ENCODE measurements at regions not wholly inside any gene's neighbourhood (a gene's known extent, or its start where the extent isn't known, plus 50 kb on each side); places are given as distances from the start of the nearest gene placed in this dataset.

- Histone ChIP-seq H2BK12ac (ENCODE audit: low read length) (no peak overlapping the region), H2BK120ac (ENCODE audit: low read depth, low read length) (no peak overlapping the region), H3K23ac (ENCODE audit: low read depth, low read length, poor library complexity) (no peak overlapping the region), H3K4ac (ENCODE audit: low read length) (no peak overlapping the region), H2BK15ac (ENCODE audit: low read length) (no peak overlapping the region), H2AFZ (ENCODE audit: low read length) (no peak overlapping the region), H3K27ac (replicated peaks; ENCODE audit: low read length) (no peak overlapping the region), H2AK5ac (ENCODE audit: low read depth, low read length) (no peak overlapping the region), H3K9ac (ENCODE audit: low read depth, low read length, poor library complexity) (no peak overlapping the region), H3K27me3 (ENCODE audit: control insufficient read depth in 3 of 3, insufficient read depth in 3 of 3, low read depth in 1 of 3, low read length in 3 of 3) (no peaks in the 10 kb centered on the region), H3K14ac (ENCODE audit: low read length) (no peak overlapping the region), H3K4me1 (ENCODE audit: control insufficient read depth in 2 of 2, insufficient read depth in 1 of 2, low read depth in 1 of 2, low read length in 2 of 2) (no peaks in the 10 kb centered on the region), H3K79me1 (ENCODE audit: low read depth, low read length) (no peaks in the 10 kb centered on the region), H3K4me3 (ENCODE audit: low read length in 2 of 2) (no peak overlapping the region), H3K36me3 (replicated peaks in 1 of 2; ENCODE audit: control insufficient read depth in 2 of 2, insufficient read depth in 2 of 2, low read length in 2 of 2) (no peaks in the 10 kb centered on the region), H4K8ac (ENCODE audit: low read depth, low read length) (no peak overlapping the region), H3K4me2 (ENCODE audit: insufficient read depth, low read length, poor library complexity, severe bottlenecking) (no peak overlapping the region), H3K18ac (ENCODE audit: low read length) (no peak overlapping the region), H4K91ac (ENCODE audit: low read depth, low read length, poor library complexity) (no peak overlapping the region), H2BK5ac (ENCODE audit: low read length) (no peak overlapping the region), H3K9me3 (replicated peaks in 1 of 2; ENCODE audit: control insufficient read depth in 2 of 2, insufficient read depth in 1 of 2, low read depth in 1 of 2, low read length in 2 of 2) (no peaks in the 10 kb centered on the region)
- WGBS, 2 donors (ENCODE audit: extremely low coverage in 2 of 2, insufficient read length in 2 of 2, insufficient replicate concordance in 1 of 2) = no CpG with 5 or more reads among the region's 2 CpGs
- DNase-seq (ENCODE audit: low spot score) = no peak
These were observed 291.0 kb upstream of the SLITRK6 start for GRCh38 chr13:86090181-86090580.

GRCh38 chr13:86087244-86087643, 288.0 kb upstream of the SLITRK6 start:
- Histone ChIP-seq H3K4ac (ENCODE audit: low read length) (no peak overlapping the region), H3K9me3 (replicated peaks in 1 of 2; ENCODE audit: control insufficient read depth in 2 of 2, insufficient read depth in 1 of 2, low read depth in 1 of 2, low read length in 2 of 2) (no peaks in the 10 kb centered on the region), H3K27me3 (ENCODE audit: control insufficient read depth in 3 of 3, insufficient read depth in 3 of 3, low read depth in 1 of 3, low read length in 3 of 3) (no peaks in the 10 kb centered on the region), H3K4me1 (ENCODE audit: control insufficient read depth in 2 of 2, insufficient read depth in 1 of 2, low read depth in 1 of 2, low read length in 2 of 2) (no peaks in the 10 kb centered on the region), H3K36me3 (replicated peaks in 1 of 2; ENCODE audit: control insufficient read depth in 2 of 2, insufficient read depth in 2 of 2, low read length in 2 of 2) (peaks cover 0 to 3% of the 10 kb centered on the region in 2 donors), H3K27ac (replicated peaks; ENCODE audit: low read length) (no peak overlapping the region), H3K4me2 (ENCODE audit: insufficient read depth, low read length, poor library complexity, severe bottlenecking) (no peak overlapping the region), H4K8ac (ENCODE audit: low read depth, low read length) (no peak overlapping the region), H3K18ac (ENCODE audit: low read length) (no peak overlapping the region), H3K14ac (ENCODE audit: low read length) (no peak overlapping the region), H3K9ac (ENCODE audit: low read depth, low read length, poor library complexity) (no peak overlapping the region), H2BK12ac (ENCODE audit: low read length) (no peak overlapping the region), H2BK120ac (ENCODE audit: low read depth, low read length) (no peak overlapping the region), H2AFZ (ENCODE audit: low read length) (no peak overlapping the region), H2AK5ac (ENCODE audit: low read depth, low read length) (no peak overlapping the region), H3K23ac (ENCODE audit: low read depth, low read length, poor library complexity) (no peak overlapping the region), H3K4me3 (ENCODE audit: low read length in 2 of 2) (no peak overlapping the region), H4K91ac (ENCODE audit: low read depth, low read length, poor library complexity) (no peak overlapping the region), H3K79me1 (ENCODE audit: low read depth, low read length) (no peaks in the 10 kb centered on the region), H2BK5ac (ENCODE audit: low read length) (no peak overlapping the region), H2BK15ac (ENCODE audit: low read length) (no peak overlapping the region)
- DNase-seq (ENCODE audit: low spot score) = no peak

GRCh38 chr13:86085890-86086289, 286.7 kb upstream of the SLITRK6 start:
- H2BK15ac ChIP-seq (ENCODE audit: low read length) = no peak overlapping the region
- no peak overlapping the region for H4K8ac ChIP-seq (ENCODE audit: low read depth, low read length)
- DNase-seq (ENCODE audit: low spot score) = no peak
- H3K18ac ChIP-seq (ENCODE audit: low read length) = no peak overlapping the region
- no peaks in the 10 kb centered on the region for H3K79me1 ChIP-seq (ENCODE audit: low read depth, low read length)
- no peak overlapping the region for H3K14ac ChIP-seq (ENCODE audit: low read length)
- no peak overlapping the region for H3K4me3 ChIP-seq (ENCODE audit: low read length in 2 of 2)
- H4K91ac ChIP-seq (ENCODE audit: low read depth, low read length, poor library complexity) = no peak overlapping the region
- H3K9me3 ChIP-seq (replicated peaks in 1 of 2; ENCODE audit: control insufficient read depth in 2 of 2, insufficient read depth in 1 of 2, low read depth in 1 of 2, low read length in 2 of 2) = no peaks in the 10 kb centered on the region
- H3K27ac ChIP-seq (replicated peaks; ENCODE audit: low read length) = no peak overlapping the region
- no peak overlapping the region for H2AK5ac ChIP-seq (ENCODE audit: low read depth, low read length)
- H3K9ac ChIP-seq (ENCODE audit: low read depth, low read length, poor library complexity) = no peak overlapping the region
- H3K4ac ChIP-seq (ENCODE audit: low read length) = no peak overlapping the region
- no peak overlapping the region for H2BK5ac ChIP-seq (ENCODE audit: low read length)
- H3K23ac ChIP-seq (ENCODE audit: low read depth, low read length, poor library complexity) = no peak overlapping the region
- no peak overlapping the region for H2BK120ac ChIP-seq (ENCODE audit: low read depth, low read length)
- no peak overlapping the region for H2AFZ ChIP-seq (ENCODE audit: low read length)
- no peak overlapping the region for H2BK12ac ChIP-seq (ENCODE audit: low read length)
- no peaks in the 10 kb centered on the region for H3K27me3 ChIP-seq (ENCODE audit: control insufficient read depth in 3 of 3, insufficient read depth in 3 of 3, low read depth in 1 of 3, low read length in 3 of 3)
- no peaks in the 10 kb centered on the region for H3K4me1 ChIP-seq (ENCODE audit: control insufficient read depth in 2 of 2, insufficient read depth in 1 of 2, low read depth in 1 of 2, low read length in 2 of 2)
- peaks cover 0 to 3% of the 10 kb centered on the region in 2 donors for H3K36me3 ChIP-seq (replicated peaks in 1 of 2; ENCODE audit: control insufficient read depth in 2 of 2, insufficient read depth in 2 of 2, low read length in 2 of 2)
- H3K4me2 ChIP-seq (ENCODE audit: insufficient read depth, low read length, poor library complexity, severe bottlenecking) = no peak overlapping the region

GRCh38 chr13:86082121-86082520, 282.9 kb upstream of the SLITRK6 start:
- Histone ChIP-seq H3K79me1 (ENCODE audit: low read depth, low read length) (no peaks in the 10 kb centered on the region), H2BK5ac (ENCODE audit: low read length) (no peak overlapping the region), H3K4me1 (ENCODE audit: control insufficient read depth in 2 of 2, insufficient read depth in 1 of 2, low read depth in 1 of 2, low read length in 2 of 2) (no peaks in the 10 kb centered on the region), H3K18ac (ENCODE audit: low read length) (no peak overlapping the region), H2AK5ac (ENCODE audit: low read depth, low read length) (no peak overlapping the region), H3K27ac (replicated peaks; ENCODE audit: low read length) (no peak overlapping the region), H3K14ac (ENCODE audit: low read length) (no peak overlapping the region), H2BK12ac (ENCODE audit: low read length) (no peak overlapping the region), H3K4ac (ENCODE audit: low read length) (no peak overlapping the region), H3K27me3 (ENCODE audit: control insufficient read depth in 3 of 3, insufficient read depth in 3 of 3, low read depth in 1 of 3, low read length in 3 of 3) (no peaks in the 10 kb centered on the region), H3K9ac (ENCODE audit: low read depth, low read length, poor library complexity) (no peak overlapping the region), H4K91ac (ENCODE audit: low read depth, low read length, poor library complexity) (no peak overlapping the region), H3K36me3 (replicated peaks in 1 of 2; ENCODE audit: control insufficient read depth in 2 of 2, insufficient read depth in 2 of 2, low read length in 2 of 2) (peaks cover 0 to 3% of the 10 kb centered on the region in 2 donors), H3K23ac (ENCODE audit: low read depth, low read length, poor library complexity) (no peak overlapping the region), H3K9me3 (replicated peaks in 1 of 2; ENCODE audit: control insufficient read depth in 2 of 2, insufficient read depth in 1 of 2, low read depth in 1 of 2, low read length in 2 of 2) (no peaks in the 10 kb centered on the region), H3K4me3 (ENCODE audit: low read length in 2 of 2) (no peak overlapping the region), H2BK120ac (ENCODE audit: low read depth, low read length) (no peak overlapping the region), H2BK15ac (ENCODE audit: low read length) (no peak overlapping the region), H3K4me2 (ENCODE audit: insufficient read depth, low read length, poor library complexity, severe bottlenecking) (no peak overlapping the region), H4K8ac (ENCODE audit: low read depth, low read length) (no peak overlapping the region), H2AFZ (ENCODE audit: low read length) (no peak overlapping the region)
- DNase-seq (ENCODE audit: low spot score) = no peak
